ENCODE measurements at regions not wholly inside any gene's neighbourhood (a gene's known extent, or its start where the extent isn't known, plus 50 kb on each side); places are given as distances from the start of the nearest gene placed in this dataset.

- H3K27ac ChIP-seq (ENCODE audit: control insufficient read depth, insufficient read depth, low read length) = peak overlapping the region; percentile 38
- H3K79me2 ChIP-seq (ENCODE audit: control insufficient read depth, insufficient read depth, low read length) = no peaks in the 10 kb centered on the region
- peak overlapping the region; percentile 27 for H2AFZ ChIP-seq (ENCODE audit: control insufficient read depth, low read length)
- DNase-seq (ENCODE audit: low read depth, low spot score) (no peak), FAIRE-seq (peak; percentile 83)
- dilution Hi-C loops (cut with MboI; ENCODE audit: extremely low pct_ligation_motif_present, low sequenced_read_pairs) = no loop called here
- no peak overlapping the region for H3K4me3 ChIP-seq (ENCODE audit: control insufficient read depth in 2 of 3, extremely low read depth in 1 of 3, insufficient read depth in 2 of 3, low read depth in 1 of 3, low read length in 3 of 3)
- no peaks in the 10 kb centered on the region for H3K9me3 ChIP-seq (ENCODE audit: control insufficient read depth, low read depth, low read length)
- H3K27me3 ChIP-seq (ENCODE audit: control insufficient read depth, extremely low read depth, insufficient read depth, low read length) = no peaks in the 10 kb centered on the region
- H4K20me1 ChIP-seq (ENCODE audit: control insufficient read depth, extremely low read depth, insufficient read depth, low read length) = no peaks in the 10 kb centered on the region
- no peaks in the 10 kb centered on the region for H3K36me3 ChIP-seq (ENCODE audit: control insufficient read depth in 2 of 2, extremely low read depth in 1 of 2, insufficient read depth in 2 of 2, low read length in 2 of 2)
- peak overlapping the region; percentile 23 for H3K4me2 ChIP-seq (ENCODE audit: control insufficient read depth, extremely low read depth, insufficient read depth, low read depth, low read length)
- no peak overlapping the region for H3K9ac ChIP-seq (ENCODE audit: control insufficient read depth, extremely low read depth, insufficient read depth, low read length)
- no peak for TF ChIP-seq EZH2 (IDR thresholded peaks at IDR 0.05; ENCODE audit: low read length)
- TF ChIP-seq CTCF (optimal IDR thresholded peaks at IDR 0.05 in 1 of 3, IDR thresholded peaks at IDR 0.05 in 1 of 3, conservative IDR thresholded peaks at IDR 0.05 in 1 of 3; ENCODE audit: extremely low read depth in 1 of 3, insufficient read depth in 2 of 3, low read length in 3 of 3) = no peak
- H3K4me1 ChIP-seq (ENCODE audit: control insufficient read depth, extremely low read depth, insufficient read depth, low read length) = peaks cover 6% of the 10 kb centered on the region
- no peaks in the 10 kb centered on the region for H3K9me1 ChIP-seq (ENCODE audit: control insufficient read depth, extremely low read depth, insufficient read depth, low read length)
Observed at GRCh38 chr5:107284822-107285525, 385.8 kb downstream of the EFNA5 start.

- no peak overlapping the region for H3K4me2 ChIP-seq (ENCODE audit: control insufficient read depth, extremely low read depth, insufficient read depth, low read depth, low read length)
- H2AFZ ChIP-seq (ENCODE audit: control insufficient read depth, low read length) = no peak overlapping the region
- H3K4me1 ChIP-seq (ENCODE audit: control insufficient read depth, extremely low read depth, insufficient read depth, low read length) = peaks cover 6% of the 10 kb centered on the region
- H3K9ac ChIP-seq (ENCODE audit: control insufficient read depth, extremely low read depth, insufficient read depth, low read length) = no peak overlapping the region
- FAIRE-seq (no peak), DNase-seq (ENCODE audit: low read depth, low spot score) (no peak)
- H3K4me3 ChIP-seq (ENCODE audit: control insufficient read depth in 2 of 3, extremely low read depth in 1 of 3, insufficient read depth in 2 of 3, low read depth in 1 of 3, low read length in 3 of 3) = no peak overlapping the region
- H3K9me3 ChIP-seq (ENCODE audit: control insufficient read depth, low read depth, low read length) = no peaks in the 10 kb centered on the region
- H3K9me1 ChIP-seq (ENCODE audit: control insufficient read depth, extremely low read depth, insufficient read depth, low read length) = no peaks in the 10 kb centered on the region
- no peaks in the 10 kb centered on the region for H3K36me3 ChIP-seq (ENCODE audit: control insufficient read depth in 2 of 2, extremely low read depth in 1 of 2, insufficient read depth in 2 of 2, low read length in 2 of 2)
- TF ChIP-seq CTCF (optimal IDR thresholded peaks at IDR 0.05 in 1 of 3, IDR thresholded peaks at IDR 0.05 in 1 of 3, conservative IDR thresholded peaks at IDR 0.05 in 1 of 3; ENCODE audit: extremely low read depth in 1 of 3, insufficient read depth in 2 of 3, low read length in 3 of 3) (no peak), EZH2 (IDR thresholded peaks at IDR 0.05; ENCODE audit: low read length) (no peak)
- H3K79me2 ChIP-seq (ENCODE audit: control insufficient read depth, insufficient read depth, low read length) = no peaks in the 10 kb centered on the region
- no peaks in the 10 kb centered on the region for H3K27me3 ChIP-seq (ENCODE audit: control insufficient read depth, extremely low read depth, insufficient read depth, low read length)
- no peaks in the 10 kb centered on the region for H4K20me1 ChIP-seq (ENCODE audit: control insufficient read depth, extremely low read depth, insufficient read depth, low read length)
- dilution Hi-C loops (cut with MboI; ENCODE audit: extremely low pct_ligation_motif_present, low sequenced_read_pairs) = no loop called here
- no peak overlapping the region for H3K27ac ChIP-seq (ENCODE audit: control insufficient read depth, insufficient read depth, low read length)
Observed at GRCh38 chr5:107282061-107282460, 388.7 kb downstream of the EFNA5 start.
